ENCODE measurements at regions not wholly inside any gene's neighbourhood (a gene's known extent, or its start where the extent isn't known, plus 50 kb on each side); places are given as distances from the start of the nearest gene placed in this dataset.

- H3K79me2 ChIP-seq (ENCODE audit: low read depth), result no peaks in the 10 kb centered on the region
- H3K27ac ChIP-seq, result no peak overlapping the region
- no TSS peak for BruUV-seq (replicated peaks)
- CTCF ChIA-PET, result no interaction called here
- H3K9me3 ChIP-seq (ENCODE audit: insufficient read depth, low read depth), result no peaks in the 10 kb centered on the region
- H2AFZ ChIP-seq, result no peak overlapping the region
- H3K4me3 ChIP-seq, result no peak overlapping the region
- H3K36me3 ChIP-seq (ENCODE audit: low read depth), result no peaks in the 10 kb centered on the region
- H3K27me3 ChIP-seq (ENCODE audit: insufficient read depth, low read depth), result peaks cover 23% of the 10 kb centered on the region
- POLR2A ChIA-PET (ENCODE audit: unreplicated experiment), result no interaction called here
- H3K9me2 ChIP-seq (ENCODE audit: insufficient read depth), result no peaks in the 10 kb centered on the region
- H4K20me1 ChIP-seq (ENCODE audit: insufficient read depth), result no peaks in the 10 kb centered on the region
- TF ChIP-seq CTCF (conservative IDR thresholded peaks at IDR 0.05), result no peak
- TF ChIP-seq EZH2 (IDR thresholded peaks at IDR 0.05; ENCODE audit: low read depth), result no peak
- H3F3A ChIP-seq (ENCODE audit: insufficient read depth, low read depth), result no peaks in the 10 kb centered on the region
- H3K4me1 ChIP-seq (replicated peaks; ENCODE audit: insufficient read depth), result no peaks in the 10 kb centered on the region
- no peak overlapping the region for H3K4me2 ChIP-seq
- no peak for DNase-seq
- intact Hi-C loops (cut with micrococcal nuclease; ENCODE audit: unreplicated experiment), result no loop called here
Observed at GRCh38 chr1:208743361-208743760, 499.2 kb upstream of the PLXNA2 start.

- BruUV-seq (replicated peaks), result no TSS peak
- Histone ChIP-seq H3K4me2 (no peak overlapping the region), H3K9me2 (ENCODE audit: insufficient read depth) (no peaks in the 10 kb centered on the region), H3K27ac (no peak overlapping the region), H3K9me3 (ENCODE audit: insufficient read depth, low read depth) (no peaks in the 10 kb centered on the region), H3F3A (ENCODE audit: insufficient read depth, low read depth) (no peaks in the 10 kb centered on the region), H2AFZ (no peak overlapping the region), H3K4me1 (replicated peaks; ENCODE audit: insufficient read depth) (no peaks in the 10 kb centered on the region), H3K79me2 (ENCODE audit: low read depth) (no peaks in the 10 kb centered on the region), H3K4me3 (no peak overlapping the region), H4K20me1 (ENCODE audit: insufficient read depth) (no peaks in the 10 kb centered on the region), H3K36me3 (ENCODE audit: low read depth) (no peaks in the 10 kb centered on the region), H3K27me3 (ENCODE audit: insufficient read depth, low read depth) (peaks cover 16% of the 10 kb centered on the region; the same call in 1 of the 2 replicates)
- CTCF ChIA-PET, result interaction anchor here (0.6 kb wide), 1 partner anchor 301 kb away, joined by 10 read pairs; no protein-coding TSS in a partner anchor
- no peak for DNase-seq
- POLR2A ChIA-PET (ENCODE audit: unreplicated experiment), result no interaction called here
- intact Hi-C loops (cut with micrococcal nuclease; ENCODE audit: unreplicated experiment), result no loop called here
- no peak for TF ChIP-seq EZH2 (IDR thresholded peaks at IDR 0.05; ENCODE audit: low read depth)
Observed at GRCh38 chr1:208747979-208748378, 503.8 kb upstream of the PLXNA2 start.

GRCh38 chr1:208748387-208749165, 504.4 kb upstream of the PLXNA2 start:
- no TSS peak for BruUV-seq (replicated peaks)
- no peak overlapping the region for H3K4me2 ChIP-seq
- no peaks in the 10 kb centered on the region for H3K9me3 ChIP-seq (ENCODE audit: insufficient read depth, low read depth)
- no peak overlapping the region for H3K27ac ChIP-seq
- no peaks in the 10 kb centered on the region for H3K79me2 ChIP-seq (ENCODE audit: low read depth)
- DNase-seq, result no peak
- H3K9me2 ChIP-seq (ENCODE audit: insufficient read depth), result no peaks in the 10 kb centered on the region
- POLR2A ChIA-PET (ENCODE audit: unreplicated experiment), result no interaction called here
- no peaks in the 10 kb centered on the region for H3K4me1 ChIP-seq (replicated peaks; ENCODE audit: insufficient read depth)
- TF ChIP-seq EZH2 (IDR thresholded peaks at IDR 0.05; ENCODE audit: low read depth) (no peak), CTCF (conservative IDR thresholded peaks at IDR 0.05) (no peak)
- H4K20me1 ChIP-seq (ENCODE audit: insufficient read depth), result no peaks in the 10 kb centered on the region
- CTCF ChIA-PET, result interaction anchor here (0.6 kb wide), 1 partner anchor 301 kb away, joined by 10 read pairs; no protein-coding TSS in a partner anchor
- no peaks in the 10 kb centered on the region for H3K36me3 ChIP-seq (ENCODE audit: low read depth)
- peaks cover 15% of the 10 kb centered on the region; the same call in 1 of the 2 replicates for H3K27me3 ChIP-seq (ENCODE audit: insufficient read depth, low read depth)
- H3F3A ChIP-seq (ENCODE audit: insufficient read depth, low read depth), result no peaks in the 10 kb centered on the region
- H3K4me3 ChIP-seq, result no peak overlapping the region
- intact Hi-C loops (cut with micrococcal nuclease; ENCODE audit: unreplicated experiment), result no loop called here
- H2AFZ ChIP-seq, result no peak overlapping the region

All from PC-9 (cell line).